Lower leg skin (tissue), 4 donors: ENCODE measurements at regions not wholly inside any gene's neighbourhood (a gene's known extent, or its start where the extent isn't known, plus 50 kb on each side); places are given as distances from the start of the nearest gene placed in this dataset.

Experiments
- DNase-seq, 2 donors: peaks; one replicate each; pipeline ENCODE4 v3.0.0-alpha.2; 2019; ENCODE audit warnings: low spot score in 2 of 2
- H3K4me3 ChIP-seq: fragments of 200-600 bp; sonication (generic); 2 replicates; pipeline ENCODE4 v1.5.1; 2017; ENCODE audit warnings: mild to moderate bottlenecking, low read depth; ENCODE audit not compliant: poor library complexity, severe bottlenecking
- POLR2A ChIP-seq, 2 donors: fragments of 450-650 bp; IDR thresholded peaks; one replicate each; pipeline ENCODE4 v1.6.1; 2016 to 2017; ENCODE audit warnings: antibody characterized with exemption in 2 of 2, mild to moderate bottlenecking in 1 of 2, moderate library complexity in 1 of 2
- WGBS, 2 donors: methylation state at CpG; one replicate each; pipeline ENCODE4 v1.1.5; 2018; 5-methylcytosine and 5-hydroxymethylcytosine counted together
- intact Hi-C: fragments of 100-400 bp; cut with DNase I; formaldehyde crosslinking; loops from one replicate; pipeline ENCODE4 v1.15.0; 2023; ENCODE audit warnings: low total_unique reads
- TF ChIP-seq, protein P1 (sequence below), 3 donors: fragments of 450-650 bp; IDR thresholded peaks; one replicate each; pipeline ENCODE4 v1.5.1; 2016; ENCODE audit warnings: antibody characterized with exemption in 3 of 3, mild to moderate bottlenecking in 3 of 3, moderate library complexity in 2 of 3

GRCh38 chr10:78511324-78512204, 477.9 kb downstream of the RPS24 start:
- H3K4me3 ChIP-seq, result no peak overlapping the region
- no peak for DNase-seq
- TF ChIP-seq POLR2A (IDR thresholded peaks at IDR 0.05), result no peak
- TF ChIP-seq, protein P1, sequence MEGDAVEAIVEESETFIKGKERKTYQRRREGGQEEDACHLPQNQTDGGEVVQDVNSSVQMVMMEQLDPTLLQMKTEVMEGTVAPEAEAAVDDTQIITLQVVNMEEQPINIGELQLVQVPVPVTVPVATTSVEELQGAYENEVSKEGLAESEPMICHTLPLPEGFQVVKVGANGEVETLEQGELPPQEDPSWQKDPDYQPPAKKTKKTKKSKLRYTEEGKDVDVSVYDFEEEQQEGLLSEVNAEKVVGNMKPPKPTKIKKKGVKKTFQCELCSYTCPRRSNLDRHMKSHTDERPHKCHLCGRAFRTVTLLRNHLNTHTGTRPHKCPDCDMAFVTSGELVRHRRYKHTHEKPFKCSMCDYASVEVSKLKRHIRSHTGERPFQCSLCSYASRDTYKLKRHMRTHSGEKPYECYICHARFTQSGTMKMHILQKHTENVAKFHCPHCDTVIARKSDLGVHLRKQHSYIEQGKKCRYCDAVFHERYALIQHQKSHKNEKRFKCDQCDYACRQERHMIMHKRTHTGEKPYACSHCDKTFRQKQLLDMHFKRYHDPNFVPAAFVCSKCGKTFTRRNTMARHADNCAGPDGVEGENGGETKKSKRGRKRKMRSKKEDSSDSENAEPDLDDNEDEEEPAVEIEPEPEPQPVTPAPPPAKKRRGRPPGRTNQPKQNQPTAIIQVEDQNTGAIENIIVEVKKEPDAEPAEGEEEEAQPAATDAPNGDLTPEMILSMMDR (IDR thresholded peaks at IDR 0.05), result no peak
- intact Hi-C loops, result no loop called here
- WGBS, 2 donors, result 63 to 64% methylated on average over 6 of the region's 6 CpGs

DNA sequence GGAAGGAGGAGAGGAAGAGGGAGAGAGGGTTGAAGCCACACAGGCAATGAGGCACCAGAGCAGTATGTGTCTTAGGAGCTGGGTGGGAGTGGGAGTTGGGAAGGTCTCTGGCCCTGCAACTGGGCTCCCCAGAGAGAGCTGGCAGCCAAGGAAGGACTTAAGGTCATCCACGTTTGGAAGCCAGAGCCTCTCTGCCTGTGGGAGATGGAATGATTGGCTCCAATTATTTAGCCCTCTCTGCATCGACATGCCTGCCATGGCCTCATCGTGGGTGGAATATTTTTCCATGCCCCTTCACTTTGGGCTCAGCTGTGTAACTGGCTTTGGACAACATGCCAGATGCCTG, 478.5 kb downstream of the RPS24 start:
- no peak overlapping the region for H3K4me3 ChIP-seq
- TF ChIP-seq POLR2A (IDR thresholded peaks at IDR 0.05), result no peak
- TF ChIP-seq, protein P1 (IDR thresholded peaks at IDR 0.05), result no peak
- WGBS, 2 donors, result 52 to 55% methylated on average over 3 of the region's 3 CpGs
- no peak for DNase-seq
- intact Hi-C loops, result no loop called here

DNA sequence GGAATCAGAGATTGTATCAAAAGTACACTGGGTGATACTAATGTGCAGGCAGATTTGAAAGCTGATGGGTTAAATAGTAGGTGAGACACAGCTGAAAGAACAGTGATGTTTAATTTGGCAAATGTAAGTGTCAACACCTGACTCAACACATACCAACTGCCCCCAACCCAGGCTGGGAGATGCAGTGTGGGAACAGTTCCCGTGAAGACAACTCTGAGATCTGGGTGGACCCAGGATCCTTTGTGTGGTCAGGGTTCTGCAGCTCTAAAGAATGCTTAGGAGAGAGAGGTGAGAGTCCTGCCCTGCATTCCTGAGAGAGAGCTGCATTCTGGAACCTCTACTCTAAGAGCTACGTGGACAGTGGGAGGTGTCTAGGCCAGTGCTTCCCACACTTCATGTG, 479.7 kb downstream of the RPS24 start:
- WGBS, 2 donors, result 64 to 79% methylated on average over 2 of the region's 2 CpGs
- no peak overlapping the region for H3K4me3 ChIP-seq
- no peak for TF ChIP-seq POLR2A (IDR thresholded peaks at IDR 0.05)
- TF ChIP-seq, protein P1 (IDR thresholded peaks at IDR 0.05), result no peak
- intact Hi-C loops, result no loop called here
- no peak for DNase-seq

- 96% methylated on average over 3 of the region's 3 CpGs for WGBS, 2 donors
- intact Hi-C loops, result no loop called here
- no peak for DNase-seq
- no peak overlapping the region for H3K4me3 ChIP-seq
- TF ChIP-seq, protein P1 (IDR thresholded peaks at IDR 0.05), result no peak
- no peak for TF ChIP-seq POLR2A (IDR thresholded peaks at IDR 0.05)
These were observed 480.3 kb downstream of the RPS24 start for GRCh38 chr10:78513986-78514385.

DNA sequence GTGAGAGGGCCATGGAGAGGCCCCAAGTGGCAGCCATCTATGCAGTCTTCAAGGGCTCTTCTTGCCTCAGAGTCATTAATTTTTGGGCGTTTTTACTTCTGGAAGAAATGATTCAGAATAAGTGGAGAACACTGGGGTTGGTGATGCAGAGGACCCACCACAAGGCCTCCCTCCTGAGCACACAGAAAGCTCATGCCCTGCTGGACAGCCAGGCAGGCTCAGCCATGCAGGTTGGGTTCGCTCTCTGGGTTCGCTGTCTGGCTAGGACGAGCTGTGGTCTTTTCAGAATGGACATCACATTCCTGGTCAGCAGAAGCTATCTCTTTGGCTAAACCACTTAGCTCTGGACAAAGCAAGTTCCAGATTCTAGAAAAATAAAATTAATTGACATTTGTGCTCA, 480.8 kb downstream of the RPS24 start:
- TF ChIP-seq, protein P1 (IDR thresholded peaks at IDR 0.05), result no peak
- no peak for TF ChIP-seq POLR2A (IDR thresholded peaks at IDR 0.05)
- WGBS, 2 donors, result 88 to 90% methylated on average over 4 of the region's 4 CpGs
- peak in 1 of 2 donors; percentile 4 for DNase-seq
- no peak overlapping the region for H3K4me3 ChIP-seq
- intact Hi-C loops, result no loop called here
